HG03095 (cell line): ENCODE measurements at regions not wholly inside any gene's neighbourhood (a gene's known extent, or its start where the extent isn't known, plus 50 kb on each side); places are given as distances from the start of the nearest gene placed in this dataset.

Experiments used
- ATAC-seq: cut with Tn5 transposase; IDR thresholded peaks from one replicate; pipeline ENCODE4 v1.9.1; 2021; ENCODE audit warnings: moderate library complexity; ENCODE audit not compliant: unreplicated experiment

DNA sequence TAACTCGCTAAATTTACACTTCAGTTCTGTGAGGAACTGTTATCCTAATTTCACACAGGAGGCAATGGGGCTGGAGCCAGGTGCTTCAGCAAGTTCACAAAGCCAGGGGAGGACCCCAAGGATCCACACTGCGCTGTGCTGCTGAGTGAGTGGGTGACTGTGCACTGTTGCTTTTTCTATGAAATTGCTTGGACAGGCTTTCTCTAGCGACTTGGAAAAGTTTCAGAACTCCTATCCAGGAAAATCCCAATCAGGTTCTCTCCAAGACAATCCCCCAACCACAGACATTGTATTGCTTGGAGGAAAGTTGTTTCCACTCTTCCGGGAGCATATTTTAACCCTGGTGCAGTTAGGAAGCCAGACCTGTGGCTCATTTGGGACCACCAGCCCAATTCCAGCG is 175.9 kb upstream of the CST7 start:
- ATAC-seq = no peak

DNA sequence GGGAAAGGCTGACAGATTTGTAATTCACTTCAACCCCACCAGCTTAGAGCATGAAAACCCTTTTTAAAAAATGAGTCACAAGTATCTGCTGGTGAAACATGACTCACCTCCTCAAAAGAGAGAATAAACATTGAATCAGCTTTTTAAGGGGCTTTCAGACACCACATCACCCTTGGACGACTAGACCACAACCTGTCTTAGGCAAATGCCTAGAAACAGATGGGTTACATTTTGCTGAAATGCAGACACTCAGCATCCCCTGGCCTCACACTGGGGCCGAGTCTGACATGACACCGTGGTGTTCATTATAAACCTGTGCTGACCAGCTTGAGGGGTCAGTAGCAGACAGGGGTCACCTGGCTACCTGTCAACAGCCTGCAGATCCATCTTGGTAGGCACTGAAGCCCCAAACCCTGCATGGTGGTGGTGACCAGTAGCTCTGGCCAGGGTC is 175.3 kb upstream of the CST7 start:
- peak; percentile 83 for ATAC-seq

- no peak for ATAC-seq
Observed at GRCh38 chr20:24775966-24776365, 173.1 kb upstream of the CST7 start.

GRCh38 chr20:24776755-24777271 is 172.3 kb upstream of the CST7 start:
- no peak for ATAC-seq

DNA sequence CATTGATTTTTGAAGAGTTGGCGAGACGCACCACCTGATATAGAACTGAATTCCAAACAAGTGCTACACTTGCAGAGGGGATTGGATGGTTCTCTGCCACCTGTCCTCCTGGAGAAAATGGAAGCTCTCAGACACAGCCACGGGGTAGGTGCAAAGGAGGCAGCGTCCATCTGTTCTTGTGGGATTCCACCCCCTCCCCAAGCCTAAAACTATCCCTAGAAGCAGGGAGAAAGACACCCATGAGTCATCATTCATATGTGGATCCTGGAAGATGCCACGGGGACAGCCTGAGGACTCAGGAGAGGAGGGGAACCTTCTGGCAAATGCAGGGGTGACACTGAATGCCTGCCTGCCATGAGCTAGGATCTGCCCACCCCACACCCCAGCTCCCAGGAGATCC is 171.3 kb upstream of the CST7 start:
- ATAC-seq = no peak

DNA sequence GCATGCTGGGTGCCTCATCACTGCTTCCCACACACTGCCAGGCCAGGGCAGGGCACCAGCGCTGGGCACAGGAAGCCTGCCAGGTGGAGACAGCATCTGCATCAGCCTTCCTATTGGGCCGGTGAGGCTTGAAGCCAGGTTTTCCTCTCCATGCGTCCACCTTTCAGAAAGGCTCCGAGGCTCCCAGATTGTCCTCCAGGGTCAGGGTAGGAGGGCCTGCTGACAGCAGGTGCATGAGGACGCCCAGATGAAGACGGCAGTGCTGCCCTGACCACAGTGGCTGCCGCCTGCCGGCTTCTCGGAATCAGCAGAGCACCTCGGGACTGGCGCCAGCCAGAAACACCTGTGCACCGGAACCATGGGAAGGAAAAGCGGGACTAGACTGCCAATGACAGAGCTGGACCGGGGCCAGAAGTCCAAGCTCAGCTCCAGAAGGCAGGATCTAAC is 170.5 kb upstream of the CST7 start:
- ATAC-seq = no peak

- no peak for ATAC-seq
Observed at GRCh38 chr20:24779131-24779530, 169.9 kb upstream of the CST7 start.

- no peak for ATAC-seq
Observed at GRCh38 chr20:24779946-24780345, 169.1 kb upstream of the CST7 start.

GRCh38 chr20:24780674-24781417 is 168.2 kb upstream of the CST7 start:
- no peak for ATAC-seq

- ATAC-seq = no peak
Observed at GRCh38 chr20:24781418-24781980, 167.6 kb upstream of the CST7 start.

GRCh38 chr20:24782301-24782700 is 166.8 kb upstream of the CST7 start:
- no peak for ATAC-seq

GRCh38 chr20:24782801-24783630 is 166.1 kb upstream of the CST7 start:
- ATAC-seq = no peak

DNA sequence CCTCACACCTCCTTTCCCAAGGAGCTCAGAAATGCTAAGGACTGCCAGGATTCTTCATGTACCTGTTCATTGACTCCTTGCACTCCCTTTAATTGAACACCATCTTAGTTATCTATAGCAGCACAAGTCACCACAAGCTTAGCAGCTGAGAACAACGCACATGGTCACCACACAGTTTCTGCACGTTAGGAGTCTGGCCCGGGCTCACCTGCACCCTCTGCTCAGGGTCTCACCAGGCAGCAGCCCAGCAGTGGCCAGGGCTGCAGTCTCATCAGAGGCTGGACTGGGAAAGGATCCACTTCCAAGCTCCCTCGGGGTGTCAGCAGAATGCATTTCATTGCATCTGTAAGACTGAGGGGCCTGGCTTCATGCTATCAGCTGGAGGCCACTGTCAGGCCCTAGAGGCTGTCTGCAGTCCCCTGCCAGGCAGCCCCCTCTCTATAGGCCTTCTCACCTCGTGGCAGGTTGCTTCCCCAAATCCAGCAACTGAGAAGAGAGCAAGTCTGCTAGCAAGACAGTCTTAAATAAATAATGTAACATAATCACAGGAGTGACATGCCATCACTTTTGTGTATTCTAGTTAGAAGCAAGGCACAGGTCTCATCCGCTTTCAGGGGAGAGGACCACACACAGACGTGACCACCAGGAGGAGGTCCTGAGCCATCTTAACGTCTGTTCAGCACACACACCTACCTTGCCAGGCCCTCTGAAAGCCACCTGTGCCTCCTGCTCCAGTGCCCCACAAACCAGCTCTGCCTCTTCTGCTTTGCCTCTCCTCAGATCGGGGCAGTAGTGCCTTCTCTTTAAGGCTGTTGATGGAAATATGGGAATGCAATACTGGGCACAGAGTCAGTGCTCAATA is 165.2 kb upstream of the CST7 start:
- no peak for ATAC-seq

GRCh38 chr20:24784607-24785006 is 164.5 kb upstream of the CST7 start:
- no peak for ATAC-seq

GRCh38 chr20:24785141-24786110 is 163.6 kb upstream of the CST7 start:
- no peak for ATAC-seq

DNA sequence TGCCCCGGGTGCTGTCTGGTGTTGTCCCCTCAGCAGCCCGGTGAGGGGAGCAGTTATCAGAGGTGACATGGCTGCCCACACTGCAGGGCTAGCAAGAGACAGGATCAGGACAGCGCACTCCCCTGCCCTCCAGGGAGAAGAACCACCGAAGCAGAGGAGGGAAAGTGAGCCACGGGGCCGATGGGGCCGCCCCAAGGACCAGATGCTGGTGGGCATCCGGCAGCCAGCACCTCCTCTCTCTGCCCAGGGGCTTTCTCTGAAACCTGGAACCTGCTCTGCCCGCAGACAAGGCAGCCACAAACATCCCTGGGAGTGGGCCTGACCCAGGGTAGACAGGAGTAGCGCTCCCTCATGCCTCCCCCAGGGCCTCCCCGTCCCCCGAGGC is 163.0 kb upstream of the CST7 start:
- ATAC-seq = no peak

DNA sequence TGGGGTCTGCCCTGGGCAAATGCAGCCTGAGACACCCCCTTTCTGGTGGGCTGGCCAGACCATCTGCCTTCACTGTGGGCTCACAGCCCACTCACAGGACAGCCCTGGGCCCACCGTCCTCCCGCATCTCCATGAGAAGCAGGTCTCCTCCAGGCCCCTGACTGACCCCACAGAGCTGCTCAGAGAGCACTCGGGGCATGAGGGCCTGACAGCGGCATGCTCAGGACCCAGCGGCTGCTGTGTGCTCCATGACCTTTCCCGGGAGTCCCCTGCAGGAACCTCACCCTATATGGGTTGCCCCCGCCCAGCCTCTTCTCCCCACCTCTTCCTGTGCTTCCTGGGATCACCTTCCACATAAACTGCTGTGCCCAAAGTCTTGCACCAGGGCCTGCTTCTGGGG is 162.4 kb upstream of the CST7 start:
- ATAC-seq = no peak

DNA sequence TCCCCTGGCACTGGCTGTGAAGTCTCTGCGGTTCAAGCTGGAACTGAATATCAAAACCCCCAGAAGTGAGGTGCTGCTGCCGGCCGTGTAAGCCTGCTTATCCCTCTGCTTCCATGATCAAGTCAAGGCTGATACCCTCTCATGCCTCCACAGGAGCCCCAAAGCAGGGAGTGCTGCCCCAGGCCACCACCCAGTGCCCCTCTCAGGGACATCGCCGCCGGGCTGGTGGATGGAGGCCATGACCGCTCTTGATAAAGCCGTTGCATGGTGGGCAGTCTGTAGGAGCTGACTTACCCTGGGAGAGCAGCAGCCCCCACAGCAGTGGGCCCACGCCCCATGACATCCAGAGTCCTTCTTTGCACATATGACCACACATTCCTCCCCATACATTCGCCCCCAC is 162.0 kb upstream of the CST7 start:
- no peak for ATAC-seq

- no peak for ATAC-seq
Observed at GRCh38 chr20:24787621-24788020, 161.4 kb upstream of the CST7 start.

DNA sequence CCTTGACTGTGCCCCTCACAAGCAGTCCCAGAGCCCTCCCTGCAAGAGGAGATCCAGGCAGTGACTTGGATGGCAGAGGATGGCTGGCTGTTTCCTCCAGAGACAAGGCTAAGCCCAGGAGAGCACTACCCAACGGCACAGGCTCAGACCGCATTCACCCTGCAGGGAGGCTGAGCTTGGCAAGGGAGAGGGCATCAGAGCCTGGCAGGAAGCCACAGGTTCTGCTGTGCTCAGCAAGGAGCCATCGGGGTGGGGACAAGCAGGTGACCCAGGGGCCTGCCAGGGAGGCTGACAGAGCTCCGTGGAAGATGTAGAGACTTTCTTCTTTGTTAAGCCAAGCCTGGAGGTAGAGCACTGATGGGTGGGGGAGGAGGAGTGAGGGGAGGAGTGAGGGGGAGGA is 159.2 kb upstream of the CST7 start:
- ATAC-seq = no peak
